ENCODE measurements at regions not wholly inside any gene's neighbourhood (a gene's known extent, or its start where the extent isn't known, plus 50 kb on each side); places are given as distances from the start of the nearest gene placed in this dataset.
"Not testable (repeated sequence)": the region's sequence is repeated elsewhere in the genome, so short reads cannot be mapped to it uniquely, and the experiment has no call there.

GRCh38 chr2:64812285-64812684 lies 158.6 kb upstream of the SERTAD2 start:
- no peak for ATAC-seq (ENCODE audit: low FRiP score)
- no peak for DNase-seq (ENCODE audit: low spot score)
- TF ChIP-seq CTCF (IDR thresholded peaks at IDR 0.05) = no peak

GRCh38 chr2:64814007-64814406 lies 160.3 kb upstream of the SERTAD2 start:
- no peak for ATAC-seq (ENCODE audit: low FRiP score)
- no peak for DNase-seq (ENCODE audit: low spot score)
- TF ChIP-seq CTCF (IDR thresholded peaks at IDR 0.05) = no peak

GRCh38 chr2:64816526-64816925 lies 162.8 kb upstream of the SERTAD2 start:
- not testable (repeated sequence) for DNase-seq (ENCODE audit: low spot score); ATAC-seq (ENCODE audit: low FRiP score)

GRCh38 chr2:64817453-64817852 lies 163.7 kb upstream of the SERTAD2 start:
- ATAC-seq (ENCODE audit: low FRiP score) = no peak
- no peak for TF ChIP-seq CTCF (IDR thresholded peaks at IDR 0.05)
- no peak for DNase-seq (ENCODE audit: low spot score)

- DNase-seq (ENCODE audit: low spot score) = no peak
- TF ChIP-seq CTCF (IDR thresholded peaks at IDR 0.05) = no peak
- no peak for ATAC-seq (ENCODE audit: low FRiP score)
Observed at GRCh38 chr2:64818664-64819060, 164.9 kb upstream of the SERTAD2 start.

GRCh38 chr2:64819361-64819760 lies 165.6 kb upstream of the SERTAD2 start:
- ATAC-seq (ENCODE audit: low FRiP score) (peak; percentile 52), DNase-seq (ENCODE audit: low spot score) (no peak)
- TF ChIP-seq CTCF (IDR thresholded peaks at IDR 0.05) = no peak

GRCh38 chr2:64819774-64820688 lies 166.3 kb upstream of the SERTAD2 start:
- no peak for TF ChIP-seq CTCF (IDR thresholded peaks at IDR 0.05)
- DNase-seq (ENCODE audit: low spot score) (no peak), ATAC-seq (ENCODE audit: low FRiP score) (peak; percentile 19)
